ENCODE measurements at regions not wholly inside any gene's neighbourhood (a gene's known extent, or its start where the extent isn't known, plus 50 kb on each side); places are given as distances from the start of the nearest gene placed in this dataset.

DNA sequence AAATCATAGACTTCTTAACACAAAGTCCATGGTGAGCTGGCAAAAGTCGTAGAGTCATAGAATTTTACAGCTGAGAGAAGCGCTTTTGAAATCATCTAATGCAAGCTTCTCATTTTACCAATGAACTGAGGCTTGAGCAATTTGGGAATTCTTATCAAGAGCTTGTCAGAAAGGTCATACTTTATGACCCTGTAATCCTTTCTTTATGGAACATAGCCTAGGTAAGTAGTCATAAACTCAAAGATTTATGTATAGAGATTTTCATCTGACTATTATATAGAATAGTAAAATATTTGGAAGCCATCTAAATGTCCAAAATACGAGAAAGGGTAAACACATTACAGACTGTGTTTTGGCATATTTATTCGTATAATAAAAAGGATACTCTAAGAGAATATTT is 563.5 kb downstream of the PCDH7 start:
- intact Hi-C loops (cut with DNase I), result no loop called here
- DNase-seq, result no peak

DNA sequence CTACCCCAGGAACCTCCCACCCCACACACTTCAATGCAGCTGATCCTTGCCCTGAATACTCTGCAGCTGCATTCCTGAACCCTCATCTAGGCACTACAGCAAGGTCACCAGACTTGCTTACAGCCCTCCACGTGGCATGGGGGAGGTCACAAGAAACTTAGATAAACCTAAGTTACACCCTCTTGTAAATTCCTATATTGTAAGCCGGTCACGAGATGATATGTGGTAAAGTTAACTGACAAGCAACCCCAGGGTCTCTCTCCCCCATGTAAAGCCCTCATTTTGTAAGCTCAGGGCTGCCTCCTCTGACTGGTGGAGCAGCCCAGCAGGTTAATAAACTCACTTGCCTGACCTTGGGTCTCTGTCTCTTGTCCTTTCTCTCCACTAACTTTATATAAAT is 570.7 kb downstream of the PCDH7 start:
- DNase-seq, result no peak
- intact Hi-C loops (cut with DNase I), result no loop called here

DNA sequence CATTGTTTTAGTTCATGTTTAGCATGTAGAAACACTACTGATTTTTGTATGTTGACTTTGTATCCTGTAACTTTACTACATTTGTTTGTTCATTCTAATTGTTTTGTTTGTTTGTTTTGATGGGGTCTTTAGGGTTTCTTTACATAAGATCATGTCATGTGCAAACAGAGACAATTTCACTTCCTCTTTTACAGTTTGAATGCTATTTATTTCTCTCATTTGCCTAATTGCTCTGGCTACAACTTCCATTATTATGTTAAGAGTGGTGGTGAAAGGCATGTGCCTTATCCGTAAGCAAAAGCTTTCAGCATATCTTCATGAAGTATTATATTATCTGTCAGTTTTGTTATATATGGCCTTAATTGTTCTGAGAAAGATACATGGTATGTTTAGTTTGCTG is 571.1 kb downstream of the PCDH7 start:
- DNase-seq, result no peak
- intact Hi-C loops (cut with DNase I), result no loop called here

DNA sequence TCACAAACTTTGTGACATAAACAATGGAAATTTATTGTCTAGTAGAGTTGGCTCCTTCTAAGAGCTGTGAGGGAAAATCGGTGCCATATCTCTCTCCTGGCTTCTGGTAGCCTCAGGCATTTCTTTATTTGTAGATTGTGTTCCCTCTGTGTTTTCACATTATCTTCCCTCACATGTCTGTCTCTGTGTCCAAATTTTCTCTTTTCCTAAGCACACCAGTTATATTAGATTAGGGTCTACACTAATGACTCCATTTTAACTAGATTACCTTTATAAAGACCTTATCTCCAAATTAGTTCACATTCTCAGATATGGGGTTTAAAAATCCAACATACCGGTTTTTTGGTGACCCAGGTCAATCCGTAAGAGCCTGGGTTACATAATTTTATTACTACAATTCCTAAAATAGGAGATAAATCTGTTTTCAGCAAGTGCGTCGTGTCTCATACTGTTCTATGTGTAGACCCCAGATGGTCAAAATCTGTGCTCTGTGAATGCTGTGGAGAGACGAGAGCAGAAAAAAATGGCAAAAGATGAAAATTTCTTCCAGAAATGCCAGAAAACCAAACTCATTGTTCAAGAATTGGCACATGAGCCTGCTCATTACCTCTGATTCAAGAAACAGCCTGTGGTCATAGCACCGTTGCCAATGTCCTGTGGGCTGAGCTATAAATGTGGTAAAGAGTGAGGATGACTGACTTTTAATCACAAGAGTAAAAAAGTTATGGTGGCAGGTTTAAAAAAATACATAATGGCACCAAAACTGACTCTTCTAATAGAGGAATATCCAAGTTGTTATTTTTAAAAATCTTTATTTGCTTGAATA is 574.7 kb downstream of the PCDH7 start:
- intact Hi-C loops (cut with DNase I), result no loop called here
- DNase-seq, result no peak

DNA sequence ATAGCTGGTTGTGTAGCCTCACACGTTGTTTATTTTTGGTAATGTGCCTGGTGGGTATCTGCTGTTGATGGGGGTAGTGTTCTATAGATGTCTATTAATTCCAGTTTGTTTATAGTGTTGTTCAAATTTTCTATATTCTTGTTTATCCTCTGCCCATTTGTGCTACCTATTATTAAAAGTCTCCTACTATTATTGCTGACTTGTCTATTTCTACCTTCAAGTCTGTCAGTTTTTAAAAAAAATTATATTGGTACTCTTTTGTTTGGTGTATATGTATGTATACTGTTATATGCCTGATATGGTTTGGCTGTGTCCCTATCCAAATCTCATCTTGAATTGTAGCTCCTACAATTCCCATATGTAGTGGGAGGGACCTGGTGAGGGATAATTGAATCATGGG is 578.6 kb downstream of the PCDH7 start:
- DNase-seq, result no peak
- intact Hi-C loops (cut with DNase I), result no loop called here

DNA sequence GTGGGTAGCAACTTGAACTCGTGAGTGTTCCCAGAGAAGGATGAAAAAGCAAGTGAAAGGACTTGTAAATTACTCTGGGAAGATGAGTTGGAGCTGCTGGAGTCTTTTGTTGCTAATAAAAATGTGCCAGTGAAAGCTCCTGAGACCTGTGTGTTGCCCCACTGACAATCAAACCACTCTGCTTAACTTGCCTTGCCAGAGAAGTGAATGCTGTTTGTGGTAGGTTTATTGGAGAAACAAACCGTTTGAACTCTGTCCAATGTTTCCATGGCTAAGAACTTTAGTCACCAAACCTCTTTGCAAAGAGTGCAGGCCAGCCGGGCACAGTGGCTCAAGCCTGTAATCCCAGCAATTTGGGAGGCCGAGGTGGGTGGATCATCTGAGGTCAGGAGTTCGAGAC is 586.9 kb downstream of the PCDH7 start:
- intact Hi-C loops (cut with DNase I), result no loop called here
- DNase-seq, result peak in 8 of 42 donors; percentile 2 to 26 (median 8)

DNA sequence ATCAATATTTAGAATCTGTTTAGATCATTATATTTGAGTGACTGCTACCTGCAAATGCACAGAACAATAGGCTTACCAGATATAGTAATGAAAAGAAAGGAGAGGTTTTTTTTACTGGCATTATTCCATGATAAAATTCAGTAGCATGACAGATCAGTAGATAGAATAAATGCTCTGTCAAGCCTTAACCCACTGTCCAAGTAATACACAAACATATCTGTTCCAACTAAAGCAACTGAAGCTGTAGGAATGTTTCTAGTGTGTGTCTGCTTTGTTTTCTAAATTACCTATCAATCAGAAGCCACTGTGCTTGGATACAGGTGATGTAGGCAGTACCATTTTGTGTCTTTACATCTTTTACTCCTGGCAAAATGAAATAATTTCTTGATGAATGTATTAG is 604.6 kb downstream of the PCDH7 start:
- no peak for DNase-seq
- intact Hi-C loops (cut with DNase I), result no loop called here

DNA sequence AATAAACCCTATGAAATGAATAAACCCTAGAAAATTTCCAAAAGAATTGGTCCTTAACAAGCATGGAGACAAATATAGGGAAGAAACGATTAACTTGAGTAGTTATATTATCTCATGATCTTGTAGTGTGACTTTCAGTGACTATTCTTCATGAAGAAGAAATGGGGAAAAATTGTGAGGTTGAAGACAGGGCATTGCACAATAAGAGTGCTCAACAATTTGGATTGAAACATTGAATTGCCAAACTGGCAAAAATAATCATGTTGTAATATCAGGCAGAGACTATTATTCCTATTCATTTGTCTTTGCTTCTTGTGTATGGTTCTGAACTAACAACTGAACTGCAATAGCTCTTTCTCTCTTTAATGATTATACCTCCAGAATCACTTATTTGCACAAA is 605.1 kb downstream of the PCDH7 start:
- intact Hi-C loops (cut with DNase I), result no loop called here
- DNase-seq, result no peak

DNA sequence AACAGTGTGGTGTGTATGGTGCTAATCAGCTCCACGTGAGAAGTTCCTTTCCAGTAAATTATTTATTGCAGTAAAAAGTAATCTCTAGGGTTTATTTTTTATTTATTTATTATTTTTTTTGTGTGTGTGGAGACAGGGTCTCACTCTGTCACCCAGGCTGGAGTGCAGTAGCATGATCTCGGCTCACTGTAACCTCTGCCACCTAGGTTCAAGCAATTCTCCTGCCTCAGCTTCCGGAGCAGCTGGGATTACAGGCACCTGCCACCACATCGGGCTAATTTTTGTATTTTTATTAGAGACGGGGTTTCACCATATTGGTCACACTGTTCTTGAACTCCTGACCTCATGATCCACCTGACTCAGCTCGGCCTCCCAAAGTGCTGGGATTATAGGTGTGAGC is 606.9 kb downstream of the PCDH7 start:
- no peak for DNase-seq
- intact Hi-C loops (cut with DNase I), result no loop called here

DNA sequence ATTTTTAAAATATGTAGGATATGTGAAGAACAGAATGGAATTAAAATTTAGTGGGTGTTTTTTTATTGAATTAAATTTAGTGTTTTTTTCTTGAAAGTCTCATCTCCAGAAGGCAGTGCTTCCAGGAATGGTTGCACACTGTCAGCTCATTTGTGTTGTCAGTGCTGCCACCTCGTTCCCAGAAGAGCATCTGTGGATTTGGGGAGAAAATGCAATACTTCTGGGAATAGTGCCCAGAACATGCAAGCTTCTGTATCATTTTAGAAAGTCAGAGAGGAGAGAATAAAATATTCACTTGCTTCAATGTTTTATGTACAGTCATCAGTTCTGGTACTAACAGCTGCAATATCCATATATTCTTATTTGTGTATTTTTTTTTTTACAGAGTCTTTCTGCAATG is 608.8 kb downstream of the PCDH7 start:
- intact Hi-C loops (cut with DNase I), result no loop called here
- peak in 2 of 42 donors; percentile 1 to 2 for DNase-seq

DNA sequence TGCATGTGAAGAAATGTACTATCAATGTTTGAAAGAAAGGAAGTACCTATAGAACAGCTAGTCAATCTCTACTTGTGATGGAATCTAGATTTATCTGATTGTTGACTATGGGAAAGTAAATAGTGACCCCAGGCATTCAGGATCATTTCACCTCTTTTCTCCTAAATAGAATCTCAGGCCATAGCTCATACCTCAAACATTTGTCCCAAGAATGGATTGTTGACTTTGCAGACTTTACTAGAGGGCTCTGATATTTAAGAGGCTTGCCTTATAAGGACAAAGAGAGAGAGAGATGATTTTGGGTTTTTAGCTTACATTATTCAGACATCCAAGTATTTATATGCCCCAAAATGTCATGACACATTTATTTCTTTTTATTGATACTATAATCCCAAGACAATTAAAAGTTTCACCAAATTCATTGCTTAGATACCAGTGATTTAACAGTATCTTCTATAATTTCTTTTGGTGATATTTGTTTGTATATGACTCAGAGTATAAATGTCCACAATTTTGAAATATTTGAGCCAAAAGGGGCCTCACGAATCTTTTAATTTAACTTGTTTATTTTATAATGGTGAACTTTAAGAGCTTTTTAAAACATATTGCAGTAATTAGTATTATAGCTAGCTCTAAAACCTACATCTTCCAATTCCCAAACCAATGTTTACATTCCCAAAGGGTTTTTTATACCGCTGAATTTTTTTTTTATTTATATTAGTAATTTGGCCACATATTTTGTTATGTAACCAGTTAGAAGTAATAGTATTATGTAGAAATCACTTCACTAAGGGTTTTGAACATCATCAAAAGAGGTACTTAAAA is 614.1 kb downstream of the PCDH7 start:
- no peak for DNase-seq
- intact Hi-C loops (cut with DNase I), result no loop called here

DNA sequence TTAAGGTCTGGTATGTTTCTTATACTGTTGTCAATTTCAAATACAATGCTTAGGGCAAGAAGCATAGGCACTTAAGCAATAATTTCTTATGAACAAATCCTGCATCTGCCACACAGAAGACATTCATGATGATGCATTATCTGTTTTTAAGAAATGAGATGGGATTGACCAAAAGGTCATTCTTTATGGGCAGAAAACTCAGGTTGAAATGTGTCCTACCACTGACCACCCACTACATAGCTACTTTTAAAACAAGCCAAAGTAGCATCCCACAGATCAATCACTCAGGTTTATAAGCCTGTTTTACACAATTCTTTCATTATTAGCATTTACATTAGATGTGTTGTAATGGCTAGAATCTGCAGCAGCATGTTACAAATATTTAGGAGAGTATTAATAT is 617.8 kb downstream of the PCDH7 start:
- DNase-seq, result no peak
- intact Hi-C loops (cut with DNase I), result no loop called here

DNA sequence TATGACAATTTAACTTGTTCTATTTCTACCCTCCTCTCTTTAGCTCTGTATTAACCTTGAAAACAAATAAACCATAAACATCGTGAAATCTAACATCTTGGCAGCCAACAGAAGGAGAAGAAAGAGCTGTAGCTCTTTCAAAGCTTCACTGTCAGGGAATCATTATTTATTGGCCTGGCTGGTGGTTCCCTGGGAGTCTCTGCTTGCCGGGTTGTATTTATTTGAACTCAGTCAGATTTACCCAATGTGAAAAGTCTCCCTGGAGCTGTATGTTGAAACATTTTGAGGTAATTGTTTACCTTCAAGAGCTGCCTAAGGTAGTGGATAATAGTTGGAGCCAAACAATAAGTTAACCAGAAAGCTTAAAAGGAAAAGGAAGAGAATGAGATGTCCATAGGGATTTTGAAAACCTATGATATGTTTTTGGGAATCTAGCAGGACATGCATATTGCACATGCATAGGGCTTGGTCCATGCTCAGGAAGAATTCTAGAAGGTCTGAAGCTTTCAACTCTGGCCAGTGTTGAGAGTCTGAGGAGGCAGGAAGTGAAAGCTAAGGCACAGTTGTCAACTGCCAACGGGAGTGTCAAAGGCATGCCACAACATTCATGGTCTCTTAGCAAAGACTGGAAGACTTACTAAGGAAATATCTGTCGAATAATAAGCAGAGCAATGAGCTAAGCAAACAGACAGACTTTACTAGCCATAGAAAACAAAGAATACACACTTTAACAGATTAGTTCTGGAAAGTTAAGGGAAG is 621.6 kb downstream of the PCDH7 start:
- no peak for DNase-seq
- intact Hi-C loops (cut with DNase I), result no loop called here

DNA sequence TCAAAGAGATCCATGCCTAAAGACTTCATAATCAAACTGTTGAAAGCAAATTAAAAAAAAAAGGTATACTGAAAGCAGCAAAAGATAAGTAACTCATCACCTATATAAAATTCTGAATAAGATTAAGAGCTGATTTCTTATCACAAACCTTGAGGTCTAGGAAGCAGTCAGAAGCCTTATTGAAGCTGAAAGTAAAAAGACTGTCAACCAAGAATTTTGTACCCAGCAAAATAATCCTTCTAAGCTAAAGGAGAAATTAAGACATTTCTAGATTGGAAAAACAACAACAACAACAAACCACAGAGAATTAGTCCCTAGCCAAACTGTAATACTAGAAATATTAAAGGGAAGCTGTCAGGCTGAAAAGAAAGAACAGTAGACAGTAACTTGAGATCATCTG is 622.9 kb downstream of the PCDH7 start:
- intact Hi-C loops (cut with DNase I), result no loop called here
- no peak for DNase-seq

DNA sequence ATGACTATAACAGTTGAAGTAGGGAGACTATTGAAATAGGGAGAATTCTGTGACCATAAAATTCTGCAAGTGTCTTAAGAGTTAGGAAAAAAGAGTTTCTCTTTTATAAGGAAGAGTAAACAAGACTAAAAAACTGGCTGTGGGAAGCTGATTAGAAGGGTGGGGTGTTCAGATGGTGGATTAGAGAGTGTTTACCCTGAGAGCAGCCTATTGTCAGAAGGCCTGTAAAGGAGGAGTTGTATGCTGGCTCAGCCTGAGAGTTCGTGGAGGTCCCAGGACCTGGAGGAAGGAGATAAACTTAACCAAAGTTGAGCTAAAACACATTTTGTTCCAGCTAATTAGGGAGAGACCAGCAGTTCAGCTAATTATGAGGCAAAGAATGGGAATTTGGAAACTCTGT is 629.7 kb downstream of the PCDH7 start:
- intact Hi-C loops (cut with DNase I), result no loop called here

DNA sequence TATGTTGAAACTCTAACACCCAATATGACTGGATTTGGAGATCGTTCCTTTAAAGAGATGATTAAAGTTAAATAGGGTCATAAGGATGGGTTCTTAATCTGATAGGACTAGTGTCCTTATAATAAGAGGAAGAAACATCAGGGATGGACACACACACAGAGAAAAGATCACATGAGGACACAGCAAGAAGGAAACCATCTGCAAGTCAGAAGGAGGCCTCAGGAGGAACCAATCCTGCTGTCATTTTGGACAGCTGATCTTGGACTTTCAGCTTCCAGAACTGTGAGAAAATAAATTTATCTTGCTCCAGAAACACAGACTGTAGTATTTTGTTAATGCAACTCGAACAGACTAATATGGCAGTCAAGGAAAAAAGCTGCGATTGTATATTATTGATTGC is 631.5 kb downstream of the PCDH7 start:
- no peak for DNase-seq
- intact Hi-C loops (cut with DNase I), result no loop called here

More for the DNA sequence above, 629.7 kb downstream of the PCDH7 start:
- DNase-seq, result no peak

DNA sequence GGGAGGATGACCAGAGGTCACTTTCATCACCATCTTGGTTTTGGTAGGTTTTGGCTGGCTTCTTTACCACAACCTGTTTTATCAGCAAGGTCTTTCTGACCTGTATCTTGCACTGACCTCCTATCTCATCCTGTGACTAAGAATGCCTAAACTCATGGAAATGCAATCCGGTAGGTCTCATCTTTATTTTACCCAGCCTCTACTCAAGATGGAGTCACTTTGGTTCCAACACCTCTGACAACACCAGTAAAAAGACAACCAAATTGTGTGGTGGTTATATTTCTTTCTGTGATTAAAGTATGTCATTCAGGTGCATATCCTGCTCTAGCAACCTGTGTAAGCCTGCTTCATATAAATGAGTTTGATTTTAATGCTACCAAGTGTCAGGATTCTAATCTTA is 636.7 kb downstream of the PCDH7 start:
- intact Hi-C loops (cut with DNase I), result no loop called here
- no peak for DNase-seq

DNA sequence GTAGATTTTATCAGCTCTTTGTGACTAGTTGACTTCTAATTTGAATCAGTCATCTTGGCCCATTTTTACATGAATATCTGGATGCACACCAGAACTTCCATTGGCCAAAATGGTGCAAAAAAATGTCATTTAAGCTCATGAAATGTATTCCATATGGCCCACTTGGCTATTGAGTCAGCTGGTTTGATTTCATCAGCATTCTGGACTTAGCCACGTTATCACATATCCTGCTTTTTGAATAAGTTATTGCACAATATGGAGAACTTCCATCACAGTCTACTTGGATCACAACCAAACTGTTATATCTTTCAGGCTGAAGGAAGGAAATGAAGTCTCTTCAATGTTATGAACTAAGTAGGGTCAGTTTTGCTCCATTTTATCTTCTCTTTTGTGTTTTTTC is 640.6 kb downstream of the PCDH7 start:
- no peak for DNase-seq
- intact Hi-C loops (cut with DNase I), result no loop called here

DNA sequence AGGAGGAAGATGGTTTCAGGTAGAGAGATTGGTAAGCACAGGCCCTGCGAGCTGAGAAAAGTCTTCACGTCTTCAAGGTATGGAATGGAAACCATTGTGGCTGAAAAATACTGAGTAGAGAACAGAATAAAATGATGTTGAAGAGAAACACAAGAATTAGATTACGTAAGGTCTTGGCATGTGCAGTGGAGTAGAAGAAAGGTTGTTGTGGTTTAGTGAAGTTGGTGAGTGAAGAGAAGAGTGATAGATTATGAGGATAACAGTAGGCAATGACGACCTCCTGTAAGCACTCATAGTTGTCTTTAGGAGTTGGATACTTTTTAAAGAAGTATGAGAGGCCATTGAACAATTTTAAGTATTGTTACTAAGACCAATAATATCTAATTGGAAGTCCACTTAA is 642.6 kb downstream of the PCDH7 start:
- intact Hi-C loops (cut with DNase I), result no loop called here

More for the DNA sequence above, 642.6 kb downstream of the PCDH7 start:
- no peak for DNase-seq
